LoVo (cell line): ENCODE measurements at regions not wholly inside any gene's neighbourhood (a gene's known extent, or its start where the extent isn't known, plus 50 kb on each side); places are given as distances from the start of the nearest gene placed in this dataset.
A peak's percentile ranks its signal among the peaks of the same experiment; 100 is the strongest.

Source experiments
- DNase-seq: peaks from one replicate; pipeline ENCODE4 v3.0.0-alpha.2; 2016; ENCODE audit warnings: low spot score

- DNase-seq = no peak
Measured at GRCh38 chr13:78979349-78979748, 320.4 kb upstream of the OBI1 start.

- DNase-seq = peak; percentile 63
Measured at GRCh38 chr13:78978381-78978998, 319.5 kb upstream of the OBI1 start.

GRCh38 chr13:78977311-78977710, 318.4 kb upstream of the OBI1 start:
- DNase-seq = no peak

GRCh38 chr13:78976696-78977095, 317.7 kb upstream of the OBI1 start:
- DNase-seq = no peak

GRCh38 chr13:78972561-78972960, 313.6 kb upstream of the OBI1 start:
- DNase-seq = no peak

- no peak for DNase-seq
Measured at GRCh38 chr13:78971355-78972025, 312.5 kb upstream of the OBI1 start.

GRCh38 chr13:78960881-78961280, 301.9 kb upstream of the OBI1 start:
- no peak for DNase-seq

GRCh38 chr13:78958006-78958405, 299.1 kb upstream of the OBI1 start:
- no peak for DNase-seq

- DNase-seq = no peak
Measured at GRCh38 chr13:78940455-78941130, 281.6 kb upstream of the OBI1 start.

GRCh38 chr13:78934336-78934735, 275.4 kb upstream of the OBI1 start:
- DNase-seq = no peak

GRCh38 chr13:78915015-78915414, 256.1 kb upstream of the OBI1 start:
- no peak for DNase-seq

- DNase-seq = no peak
Measured at GRCh38 chr13:78913656-78914055, 254.7 kb upstream of the OBI1 start.

- no peak for DNase-seq
Measured at GRCh38 chr13:78910147-78910546, 251.2 kb upstream of the OBI1 start.

- DNase-seq = no peak
Measured at GRCh38 chr13:78909276-78909675, 250.3 kb upstream of the OBI1 start.

- DNase-seq = no peak
Measured at GRCh38 chr13:78907006-78907405, 248.1 kb upstream of the OBI1 start.

GRCh38 chr13:78897200-78897599, 238.2 kb upstream of the OBI1 start:
- no peak for DNase-seq

- no peak for DNase-seq
Measured at GRCh38 chr13:78884571-78884970, 225.6 kb upstream of the OBI1 start.

GRCh38 chr13:78881751-78882150, 222.8 kb upstream of the OBI1 start:
- DNase-seq = no peak

GRCh38 chr13:78881054-78881453, 222.1 kb upstream of the OBI1 start:
- DNase-seq = no peak

- no peak for DNase-seq
Measured at GRCh38 chr13:78876915-78877549, 218.1 kb upstream of the OBI1 start.

GRCh38 chr13:78875792-78876580, 217.0 kb upstream of the OBI1 start:
- DNase-seq = no peak

- no peak for DNase-seq
Measured at GRCh38 chr13:78868991-78869390, 210.0 kb upstream of the OBI1 start.
